H1 (cell line): ENCODE measurements at regions not wholly inside any gene's neighbourhood (a gene's known extent, or its start where the extent isn't known, plus 50 kb on each side); places are given as distances from the start of the nearest gene placed in this dataset.

Source experiments
- CTCF ChIA-PET: fragments of 300-600 bp; sonication (Branson Sonifier 250); formaldehyde crosslinking; loops from one replicate; lab custom pipeline; 2021; ENCODE audit not compliant: partially characterized antibody; lab: Charles Lee
- POLR2A ChIA-PET: fragments of 300-600 bp; sonication (Branson Sonifier 250); formaldehyde crosslinking; loops from one replicate; lab custom pipeline; 2021; ENCODE audit warnings: inconsistent platforms; ENCODE audit not compliant: partially characterized antibody; lab: Charles Lee
- DNase-seq, 2 experiments: peaks; one replicate each; pipeline versions ENCODE4 v3.0.0 to v3.0.0-alpha.2; 2010 to 2022; ENCODE audit warnings: low spot score in 2 of 2, low read depth in 1 of 2, mixed read lengths in 1 of 2
- FAIRE-seq: peaks from 2 replicates; lab custom pipeline; 2011; peaks lifted over from hg19 to GRCh38; lab: Jason Lieb, UNC
- H2AFZ ChIP-seq: 2 replicates; pipeline ENCODE4 v1.8.1; 2012; ENCODE audit warnings: low read length, inconsistent platforms
- H2AK5ac ChIP-seq: 2 replicates; pipeline ENCODE4 v1.6.1; 2013; ENCODE audit warnings: low read depth, low read length
- H2BK120ac ChIP-seq: replicated peaks from 2 replicates; pipeline ENCODE3; 2013; ENCODE audit warnings: low read depth, low read length, inconsistent platforms
- H2BK12ac ChIP-seq: 2 replicates; pipeline ENCODE4 v1.6.1; 2013; ENCODE audit warnings: low read depth, low read length
- H2BK15ac ChIP-seq: 2 replicates; pipeline ENCODE4 v1.6.1; 2013; ENCODE audit warnings: low read length
- H2BK20ac ChIP-seq: 2 replicates; pipeline ENCODE4 v1.6.1; 2013; ENCODE audit warnings: low read length
- H2BK5ac ChIP-seq: 2 replicates; pipeline ENCODE4 v1.6.1; 2013; ENCODE audit warnings: low read depth, low read length
- H3K14ac ChIP-seq: 2 replicates; pipeline ENCODE4 v1.6.1; 2013; ENCODE audit warnings: inconsistent platforms; ENCODE audit not compliant: insufficient read length
- H3K18ac ChIP-seq: 2 replicates; pipeline ENCODE4 v1.6.1; 2013; ENCODE audit warnings: low read length; ENCODE audit errors: extremely low read depth
- H3K23ac ChIP-seq: 2 replicates; pipeline ENCODE4 v1.6.1; 2013; ENCODE audit warnings: inconsistent platforms; ENCODE audit not compliant: insufficient read length
- H3K23me2 ChIP-seq: 2 replicates; pipeline ENCODE4 v1.6.1; 2013; ENCODE audit warnings: low read depth, low read length
- H3K27ac ChIP-seq: 2 replicates; pipeline ENCODE4 v1.6.1; 2011; ENCODE audit warnings: low read depth, low read length, inconsistent platforms
- H3K27me3 ChIP-seq, 4 experiments: replicated peaks in 1 of 4; 1 replicate in 1 of 4; 2 replicates in 3 of 4; pipeline versions ENCODE4 v1.6.1 to v1.8.1; 2011 to 2013; ENCODE audit warnings: low read length in 3 of 4, mild to moderate bottlenecking in 3 of 4, inconsistent platforms in 2 of 4, mixed read lengths in 2 of 4, moderate library complexity in 1 of 4; ENCODE audit not compliant: control insufficient read depth in 3 of 4, insufficient read depth in 3 of 4; ENCODE audit errors: extremely low read depth in 1 of 4
- H3K36me3 ChIP-seq, 4 experiments: 2 replicates each; pipeline versions ENCODE4 v1.6.1 to v1.8.1; 2011 to 2013; ENCODE audit warnings: mild to moderate bottlenecking in 4 of 4, low read length in 3 of 4, moderate library complexity in 2 of 4, control low read depth in 1 of 4, inconsistent platforms in 1 of 4; ENCODE audit not compliant: insufficient read depth in 4 of 4, control insufficient read depth in 2 of 4
- H3K4ac ChIP-seq: replicated peaks from 2 replicates; pipeline ENCODE3; 2013; ENCODE audit warnings: low read length, low read depth, mixed read lengths, inconsistent platforms; ENCODE audit not compliant: insufficient read length
- H3K4me1 ChIP-seq, 4 experiments: replicated peaks in 1 of 4; 1 replicate in 1 of 4; 2 replicates in 3 of 4; pipeline versions ENCODE4 v1.6.1 to v1.8.1; 2011 to 2013; ENCODE audit warnings: low read length in 3 of 4, inconsistent platforms in 2 of 4, mixed read lengths in 1 of 4; ENCODE audit not compliant: insufficient read depth in 4 of 4, control insufficient read depth in 3 of 4
- H3K4me2 ChIP-seq, 2 experiments: 2 replicates each; pipeline versions ENCODE4 v1.6.1 to v1.8.1; 2011 to 2013; ENCODE audit warnings: low read depth in 2 of 2, low read length in 2 of 2, control low read depth in 1 of 2, inconsistent platforms in 1 of 2, mild to moderate bottlenecking in 1 of 2; ENCODE audit not compliant: insufficient read depth in 1 of 2
- H3K4me3 ChIP-seq, 4 experiments: fragments of 200-600, 300-600 bp in 1 of 4; sonication (generic), shearing (Covaris generic), sonication (Bioruptor Twin) in 1 of 4; 2 replicates each; pipeline versions ENCODE4 v1.5.1 to v1.8.1; 2011 to 2016; ENCODE audit warnings: low read length in 4 of 4, low read depth in 3 of 4, control low read depth in 2 of 4, inconsistent platforms in 2 of 4, mild to moderate bottlenecking in 2 of 4, mixed read lengths in 1 of 4, moderate library complexity in 1 of 4; ENCODE audit not compliant: insufficient read depth in 2 of 4; ENCODE audit errors: extremely low read depth in 1 of 4
- H3K56ac ChIP-seq: replicated peaks from 2 replicates; pipeline ENCODE3; 2013; ENCODE audit warnings: low read depth, mild to moderate bottlenecking, mixed read lengths, low read length, inconsistent platforms; ENCODE audit not compliant: insufficient read length
- H3K79me1 ChIP-seq: 2 replicates; pipeline ENCODE4 v1.6.1; 2013; ENCODE audit warnings: low read depth, low read length, control low read depth
- H3K79me2 ChIP-seq, 2 experiments: 2 replicates each; pipeline versions ENCODE4 v1.6.1 to v1.8.1; 2012 to 2013; ENCODE audit warnings: low read length in 2 of 2, mild to moderate bottlenecking in 2 of 2, inconsistent platforms in 1 of 2; ENCODE audit not compliant: insufficient read depth in 2 of 2, control insufficient read depth in 1 of 2
- H3K9ac ChIP-seq, 4 experiments: replicated peaks in 1 of 4; 1 replicate in 1 of 4; 2 replicates in 3 of 4; pipeline versions ENCODE4 v1.6.1 to v1.8.1; 2011 to 2013; ENCODE audit warnings: low read depth in 3 of 4, low read length in 3 of 4, control low read depth in 2 of 4, mild to moderate bottlenecking in 2 of 4, moderate library complexity in 2 of 4, inconsistent platforms in 1 of 4; ENCODE audit errors: extremely low read depth in 1 of 4
- H3K9me3 ChIP-seq, 2 experiments: 2 replicates each; pipeline versions ENCODE4 v1.6.1 to v1.8.1; 2012 to 2013; ENCODE audit warnings: mild to moderate bottlenecking in 2 of 2, moderate library complexity in 2 of 2, control low read depth in 1 of 2, inconsistent platforms in 1 of 2, low read depth in 1 of 2, low read length in 1 of 2, mixed read lengths in 1 of 2; ENCODE audit not compliant: insufficient read depth in 2 of 2
- H4K20me1 ChIP-seq, 2 experiments: replicated peaks in 1 of 2; 2 replicates each; pipeline versions ENCODE3 to v1.8.1; 2011 to 2013; ENCODE audit warnings: inconsistent platforms in 2 of 2, low read length in 2 of 2, mild to moderate bottlenecking in 1 of 2; ENCODE audit not compliant: insufficient read depth in 2 of 2, control insufficient read depth in 1 of 2
- H4K5ac ChIP-seq: 2 replicates; pipeline ENCODE4 v1.6.1; 2013; ENCODE audit warnings: low read length, low read depth, mixed read lengths, inconsistent platforms; ENCODE audit not compliant: insufficient read length
- H4K8ac ChIP-seq: 2 replicates; pipeline ENCODE4 v1.8.0; 2013; ENCODE audit warnings: mild to moderate bottlenecking, moderate library complexity, low read length, inconsistent platforms; ENCODE audit not compliant: insufficient read depth; ENCODE audit errors: extremely low read depth
- H4K91ac ChIP-seq: replicated peaks from 2 replicates; pipeline ENCODE3; 2013; ENCODE audit warnings: low read length, mixed read lengths, inconsistent platforms; ENCODE audit not compliant: insufficient read length
- HDAC6 ChIP-seq: IDR thresholded peaks from one replicate; pipeline ENCODE4 v1.7.1; 2012; ENCODE audit warnings: low read depth, mild to moderate bottlenecking, inconsistent platforms, low read length, moderate library complexity
- KDM1A ChIP-seq: fragments of 200-600, 300-600 bp; sonication (generic); IDR thresholded peaks from 2 replicates; pipeline ENCODE4 v1.7.1; 2016; ENCODE audit warnings: mild to moderate bottlenecking, low read length, borderline replicate concordance
- NRF1 ChIP-seq: IDR thresholded peaks from 2 replicates; pipeline ENCODE4 v1.6.1; 2011; ENCODE audit warnings: mild to moderate bottlenecking, low read depth, low read length, improper control_type of control experiment
- POLR2A ChIP-seq, 2 experiments: IDR thresholded peaks; 1 replicate in 1 of 2; 2 replicates in 1 of 2; pipeline ENCODE4 v1.6.1; 2011; ENCODE audit warnings: low read depth in 2 of 2, low read length in 2 of 2, mild to moderate bottlenecking in 2 of 2; ENCODE audit errors: control extremely low read depth in 1 of 2
- POU5F1 ChIP-seq: IDR thresholded peaks from 2 replicates; pipeline ENCODE4 v1.6.1; 2011; ENCODE audit warnings: low read depth, mild to moderate bottlenecking, low read length, moderate library complexity
- TAF1 ChIP-seq: IDR thresholded peaks from 2 replicates; pipeline ENCODE4 v1.6.1; 2011; ENCODE audit warnings: mild to moderate bottlenecking, low read depth, low read length
- WGBS, 2 experiments: shearing (Covaris generic) in 1 of 2; methylation state at CpG; one replicate each; pipeline versions ENCODE4 v1.1.6 to v1.1.7; 2013 to 2015; ENCODE audit warnings: low lambda C conversion rate in 2 of 2, mixed read lengths in 2 of 2, inconsistent platforms in 1 of 2, low coverage in 1 of 2, missing lambda C conversion rate in 1 of 2; ENCODE audit not compliant: insufficient replicate concordance in 2 of 2, insufficient coverage in 1 of 2, insufficient read length in 1 of 2; ENCODE audit errors: extremely low coverage in 1 of 2, missing lambda C conversion rate in 1 of 2; 5-methylcytosine and 5-hydroxymethylcytosine counted together

DNA sequence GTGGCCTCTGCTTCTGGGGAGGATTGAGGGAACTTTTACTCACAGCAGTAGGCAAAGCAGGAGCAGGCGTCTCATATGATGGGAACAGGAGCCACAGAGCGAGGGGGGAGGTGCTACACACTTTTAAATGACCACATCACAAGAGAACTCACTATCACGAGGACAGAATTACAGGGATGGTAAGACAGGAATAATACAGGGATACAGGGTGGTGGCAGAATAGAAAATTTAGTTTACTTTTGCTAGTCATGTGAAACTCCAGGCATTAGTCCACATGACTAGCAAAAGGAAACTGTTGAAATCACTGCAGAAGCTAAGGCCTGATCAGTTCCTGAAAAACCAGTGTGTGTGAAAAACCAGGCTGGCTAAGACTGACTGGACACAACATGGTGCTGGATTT lies 382.4 kb downstream of the NNT start:
- no peaks in the 10 kb centered on the region for H4K20me1 ChIP-seq
- H2BK5ac ChIP-seq: no peak overlapping the region
- H3K27ac ChIP-seq: no peak overlapping the region
- WGBS, 2 experiments: 92% methylated on average over 3 of the region's 3 CpGs; no CpG with 5 or more reads in 1 of the 2 experiments
- no peaks in the 10 kb centered on the region for H3K79me1 ChIP-seq
- no peak overlapping the region for H4K8ac ChIP-seq
- H2AK5ac ChIP-seq: no peak overlapping the region
- H2BK15ac ChIP-seq: no peak overlapping the region
- H3K23ac ChIP-seq: no peak overlapping the region
- ChIA-PET CTCF (no interaction called here), POLR2A (no interaction called here)
- no peak overlapping the region for H2BK12ac ChIP-seq
- no peak overlapping the region for H4K5ac ChIP-seq
- no peak overlapping the region for H3K14ac ChIP-seq
- no peaks in the 10 kb centered on the region for H3K23me2 ChIP-seq
- no peak overlapping the region for H3K4me2 ChIP-seq
- no peak overlapping the region for H3K4me3 ChIP-seq
- FAIRE-seq (no peak), DNase-seq (no peak)
- H3K36me3 ChIP-seq: no peaks in the 10 kb centered on the region
- H3K4me1 ChIP-seq: peaks cover 0 to 3% (median 0%) of the 10 kb centered on the region in 4 experiments; a peak in 1 of 7 replicates
- H2BK120ac ChIP-seq: no peak overlapping the region
- no peak overlapping the region for H3K9ac ChIP-seq
- no peak overlapping the region for H3K18ac ChIP-seq
- no peaks in the 10 kb centered on the region for H3K9me3 ChIP-seq
- H2AFZ ChIP-seq: no peak overlapping the region
- H4K91ac ChIP-seq: no peak overlapping the region
- no peak overlapping the region for H3K4ac ChIP-seq
- H3K56ac ChIP-seq: no peak overlapping the region
- H3K27me3 ChIP-seq: no peaks in the 10 kb centered on the region
- H2BK20ac ChIP-seq: no peak overlapping the region
- H3K79me2 ChIP-seq: no peaks in the 10 kb centered on the region
- no peak for TF ChIP-seq NRF1
- no peak for TF ChIP-seq HDAC6
- TF ChIP-seq POU5F1: no peak
- no peak for TF ChIP-seq KDM1A
- no peak for TF ChIP-seq TAF1
- no peak for TF ChIP-seq POLR2A (IDR thresholded peaks at IDR 0.05; ENCODE audit: control extremely low read depth in 1 of 2, low read depth in 2 of 2, low read length in 2 of 2)
